Central memory CD8-positive, alpha-beta T cell (primary cell): ENCODE measurements at regions not wholly inside any gene's neighbourhood (a gene's known extent, or its start where the extent isn't known, plus 50 kb on each side); places are given as distances from the start of the nearest gene placed in this dataset.
"Not testable (repeated sequence)": the region's sequence is repeated elsewhere in the genome, so short reads cannot be mapped to it uniquely, and the experiment has no call there.

Source experiments
- ATAC-seq: fragments of 150-1000 bp; cut with Tn5 transposase; replicated peaks from 2 replicates; pipeline ENCODE4 v1.10.0; 2022; ENCODE audit warnings: mild to moderate bottlenecking, moderate FRiP score, moderate number of reproducible peaks; ENCODE audit not compliant: poor library complexity, severe bottlenecking; ENCODE audit errors: extremely low read depth
- DNase-seq, 2 donors: peaks; one replicate each; pipeline ENCODE4 v3.0.0; 2021; ENCODE audit warnings: low spot score in 2 of 2
- H3K27ac Mint-ChIP-seq: one replicate; pipeline ENCODE4 v1.8.0; 2022; ENCODE audit warnings: low read depth, mild to moderate bottlenecking, moderate library complexity, mixed read lengths
- H3K27me3 Mint-ChIP-seq: one replicate; pipeline ENCODE4 v1.8.0; 2022; ENCODE audit warnings: mixed read lengths
- H3K36me3 Mint-ChIP-seq: one replicate; pipeline ENCODE4 v1.8.0; 2022; ENCODE audit warnings: mild to moderate bottlenecking, moderate library complexity, mixed read lengths; ENCODE audit not compliant: insufficient read depth
- H3K4me1 Mint-ChIP-seq: one replicate; pipeline ENCODE4 v1.8.0; 2022; ENCODE audit warnings: mixed read lengths
- H3K4me3 Mint-ChIP-seq: one replicate; pipeline ENCODE4 v1.8.0; 2022; ENCODE audit warnings: mild to moderate bottlenecking, moderate library complexity, mixed read lengths
- H3K9me3 Mint-ChIP-seq: one replicate; pipeline ENCODE4 v1.8.0; 2022; ENCODE audit warnings: mixed read lengths

DNA sequence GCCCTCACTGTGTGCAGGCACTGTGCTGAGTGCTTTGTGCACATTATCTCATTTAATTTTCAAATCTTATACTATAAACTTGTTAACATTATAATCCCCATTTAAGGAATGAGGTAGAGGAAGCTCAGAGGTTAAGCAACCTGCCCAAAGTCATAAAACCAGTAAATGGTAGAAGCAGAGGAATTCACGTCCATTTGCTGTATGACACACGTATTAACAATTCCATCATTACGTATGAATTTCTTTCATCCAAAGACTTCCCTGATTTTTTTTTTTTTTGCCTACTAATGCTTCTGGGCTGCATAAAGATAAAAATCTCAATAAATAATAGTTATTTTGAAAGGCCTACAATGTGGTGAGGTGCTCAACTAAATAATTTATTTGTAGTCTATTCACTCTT is 64.5 kb upstream of the H2AZ1 start:
- no peak overlapping the region for H3K27ac Mint-ChIP-seq
- H3K36me3 Mint-ChIP-seq: no peaks in the 10 kb centered on the region
- DNase-seq: no peak
- ATAC-seq: no peak
- no peaks in the 10 kb centered on the region for H3K9me3 Mint-ChIP-seq
- no peaks in the 10 kb centered on the region for H3K4me1 Mint-ChIP-seq
- H3K4me3 Mint-ChIP-seq: no peak overlapping the region
- H3K27me3 Mint-ChIP-seq: peaks cover 2% of the 10 kb centered on the region

- H3K9me3 Mint-ChIP-seq: no peaks in the 10 kb centered on the region
- no peaks in the 10 kb centered on the region for H3K4me1 Mint-ChIP-seq
- no peaks in the 10 kb centered on the region for H3K36me3 Mint-ChIP-seq
- H3K4me3 Mint-ChIP-seq: no peak overlapping the region
- ATAC-seq: no peak
- no peak for DNase-seq
- H3K27me3 Mint-ChIP-seq: peaks cover 14% of the 10 kb centered on the region
- H3K27ac Mint-ChIP-seq: no peak overlapping the region
Measured at GRCh38 chr4:100009490-100009889, 59.4 kb upstream of the H2AZ1 start.

DNA sequence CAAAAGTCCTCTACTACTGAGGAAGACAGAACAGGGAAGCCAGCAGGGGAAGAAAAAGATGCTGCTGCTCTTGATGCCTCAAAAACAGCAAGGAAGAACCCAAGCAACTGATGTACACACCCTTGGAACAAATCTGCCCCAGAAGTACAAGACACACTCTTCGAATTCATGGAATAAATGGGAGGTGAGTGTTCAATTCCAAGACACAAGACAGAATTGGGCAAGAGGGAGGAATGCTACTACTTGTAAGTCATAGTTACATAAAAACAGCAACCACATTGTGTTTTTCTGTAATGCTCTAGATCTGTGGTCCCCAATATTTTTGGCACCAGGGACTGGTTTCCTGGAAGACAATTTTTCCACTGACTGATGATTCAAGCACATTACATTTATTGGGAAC is 58.0 kb upstream of the H2AZ1 start:
- Mint-ChIP-seq H3K4me1 (no peaks in the 10 kb centered on the region), H3K9me3 (no peaks in the 10 kb centered on the region), H3K36me3 (no peaks in the 10 kb centered on the region), H3K27ac (no peak overlapping the region), H3K27me3 (peaks cover 14% of the 10 kb centered on the region), H3K4me3 (no peak overlapping the region)
- ATAC-seq (no peak), DNase-seq (no peak)

DNA sequence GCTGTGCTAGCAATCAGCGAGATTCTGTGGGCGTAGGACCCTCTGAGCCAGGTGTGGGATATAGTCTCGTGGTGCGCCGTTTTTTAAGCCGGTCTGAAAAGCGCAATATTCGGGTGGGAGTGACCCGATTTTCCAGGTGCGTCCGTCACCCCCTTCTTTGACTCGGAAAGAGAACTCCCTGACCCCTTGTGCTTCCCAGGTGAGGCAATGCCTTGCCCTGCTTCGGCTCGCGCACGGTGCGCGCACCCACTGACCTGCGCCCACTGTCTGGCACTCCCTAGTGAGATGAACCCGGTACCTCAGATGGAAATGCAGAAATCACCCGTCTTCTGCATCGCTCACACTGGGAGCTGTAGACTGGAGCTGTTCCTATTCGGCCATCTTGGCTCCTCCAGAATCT is 56.1 kb upstream of the H2AZ1 start:
- H3K4me1 Mint-ChIP-seq, H3K9me3 Mint-ChIP-seq, H3K36me3 Mint-ChIP-seq, H3K27ac Mint-ChIP-seq, DNase-seq, ATAC-seq, H3K4me3 Mint-ChIP-seq: not testable (repeated sequence)
- peaks cover 14% of the 10 kb centered on the region for H3K27me3 Mint-ChIP-seq
